ENCODE measurements at regions not wholly inside any gene's neighbourhood (a gene's known extent, or its start where the extent isn't known, plus 50 kb on each side); places are given as distances from the start of the nearest gene placed in this dataset.
"Not testable (repeated sequence)": the region's sequence is repeated elsewhere in the genome, so short reads cannot be mapped to it uniquely, and the experiment has no call there.

GRCh38 chr1:177891809-177892208, 78.0 kb downstream of the SEC16B start:
- DNase-seq (ENCODE audit: low read depth), result no peak

- no peak for DNase-seq (ENCODE audit: low read depth)
Observed at GRCh38 chr1:177890479-177890878, 79.4 kb downstream of the SEC16B start.

GRCh38 chr1:177884479-177885021, 85.3 kb downstream of the SEC16B start:
- DNase-seq (ENCODE audit: low read depth), result no peak

GRCh38 chr1:177883581-177883980, 86.3 kb downstream of the SEC16B start:
- no peak for DNase-seq (ENCODE audit: low read depth)

GRCh38 chr1:177880339-177880891, 89.4 kb downstream of the SEC16B start:
- DNase-seq (ENCODE audit: low read depth), result no peak

- no peak for DNase-seq (ENCODE audit: low read depth)
Observed at GRCh38 chr1:177877086-177877485, 92.8 kb downstream of the SEC16B start.

- no peak for DNase-seq (ENCODE audit: low read depth)
Observed at GRCh38 chr1:177873238-177873637, 96.6 kb downstream of the SEC16B start.

GRCh38 chr1:177872308-177872900, 97.5 kb downstream of the SEC16B start:
- no peak for DNase-seq (ENCODE audit: low read depth)

- no peak for DNase-seq (ENCODE audit: low read depth)
Observed at GRCh38 chr1:177871613-177872307, 98.1 kb downstream of the SEC16B start.

GRCh38 chr1:177869586-177869985, 100.3 kb downstream of the SEC16B start:
- no peak for DNase-seq (ENCODE audit: low read depth)

- DNase-seq (ENCODE audit: low read depth), result not testable (repeated sequence)
Observed at GRCh38 chr1:177869011-177869410, 100.8 kb downstream of the SEC16B start.

- DNase-seq (ENCODE audit: low read depth), result no peak
Observed at GRCh38 chr1:177865807-177866206, 104.1 kb downstream of the SEC16B start.

- no peak for DNase-seq (ENCODE audit: low read depth)
Observed at GRCh38 chr1:177864538-177865305, 105.1 kb downstream of the SEC16B start.

GRCh38 chr1:177863796-177864195, 106.1 kb downstream of the SEC16B start:
- no peak for DNase-seq (ENCODE audit: low read depth)

- DNase-seq (ENCODE audit: low read depth), result no peak
Observed at GRCh38 chr1:177862916-177863315, 106.9 kb downstream of the SEC16B start.

- DNase-seq (ENCODE audit: low read depth), result no peak
Observed at GRCh38 chr1:177859572-177859971, 110.3 kb downstream of the SEC16B start.

- DNase-seq (ENCODE audit: low read depth), result peak; percentile 77
Observed at GRCh38 chr1:177858332-177858821, 111.5 kb downstream of the SEC16B start.

- DNase-seq (ENCODE audit: low read depth), result no peak
Observed at GRCh38 chr1:177857285-177857684, 112.6 kb downstream of the SEC16B start.

- no peak for DNase-seq (ENCODE audit: low read depth)
Observed at GRCh38 chr1:177854951-177855350, 114.9 kb downstream of the SEC16B start.

GRCh38 chr1:177849579-177850290, 120.1 kb downstream of the SEC16B start:
- DNase-seq (ENCODE audit: low read depth), result no peak

GRCh38 chr1:177849130-177849529, 120.7 kb downstream of the SEC16B start:
- no peak for DNase-seq (ENCODE audit: low read depth)

Data from forelimb muscle (tissue), 1 donor.